ENCODE measurements at regions not wholly inside any gene's neighbourhood (a gene's known extent, or its start where the extent isn't known, plus 50 kb on each side); places are given as distances from the start of the nearest gene placed in this dataset.

- Mint-ChIP-seq H3K4me3 (no peak overlapping the region), H3K27me3 (no peaks in the 10 kb centered on the region), H3K27ac (no peak overlapping the region), H3K9me3 (peaks cover 15% of the 10 kb centered on the region), H3K4me1 (ENCODE audit: low read depth in 2 of 2) (no peaks in the 10 kb centered on the region), H3K36me3 (no peaks in the 10 kb centered on the region)
- no peak for DNase-seq (ENCODE audit: low spot score)
- ATAC-seq = no peak
Measured at GRCh38 chr4:62327612-62328297, 1127.6 kb downstream of the ADGRL3 start.

- Mint-ChIP-seq H3K36me3 (peaks cover 1% of the 10 kb centered on the region), H3K27me3 (no peaks in the 10 kb centered on the region), H3K4me1 (ENCODE audit: low read depth in 2 of 2) (no peaks in the 10 kb centered on the region), H3K9me3 (peaks cover 14% of the 10 kb centered on the region), H3K4me3 (no peak overlapping the region), H3K27ac (no peak overlapping the region)
- ATAC-seq (no peak), DNase-seq (ENCODE audit: low spot score) (no peak)
Measured at GRCh38 chr4:62324215-62324614, 1124.1 kb downstream of the ADGRL3 start.

- DNase-seq (ENCODE audit: low spot score) = no peak
- H3K27me3 Mint-ChIP-seq = no peaks in the 10 kb centered on the region
- ATAC-seq = no peak
- H3K36me3 Mint-ChIP-seq = peaks cover 13% of the 10 kb centered on the region
- H3K27ac Mint-ChIP-seq = no peak overlapping the region
- H3K4me1 Mint-ChIP-seq (ENCODE audit: low read depth in 2 of 2) = no peaks in the 10 kb centered on the region
- peaks cover 16% of the 10 kb centered on the region for H3K9me3 Mint-ChIP-seq
- H3K4me3 Mint-ChIP-seq = no peak overlapping the region
Measured at GRCh38 chr4:62320612-62321011, 1120.5 kb downstream of the ADGRL3 start.

- Mint-ChIP-seq H3K27me3 (no peaks in the 10 kb centered on the region), H3K9me3 (peaks cover 17% of the 10 kb centered on the region), H3K36me3 (peaks cover 11% of the 10 kb centered on the region), H3K4me1 (ENCODE audit: low read depth in 2 of 2) (no peaks in the 10 kb centered on the region), H3K27ac (no peak overlapping the region), H3K4me3 (no peak overlapping the region)
- ATAC-seq (no peak), DNase-seq (ENCODE audit: low spot score) (no peak)
Measured at GRCh38 chr4:62302710-62303109, 1102.6 kb downstream of the ADGRL3 start.

- Mint-ChIP-seq H3K36me3 (peaks cover 11% of the 10 kb centered on the region), H3K4me1 (ENCODE audit: low read depth in 2 of 2) (no peaks in the 10 kb centered on the region), H3K27ac (no peak overlapping the region), H3K9me3 (peaks cover 22% of the 10 kb centered on the region), H3K4me3 (no peak overlapping the region), H3K27me3 (no peaks in the 10 kb centered on the region)
- peak in 1 of 2 donors; percentile 53 for ATAC-seq
- no peak for DNase-seq (ENCODE audit: low spot score)
Measured at GRCh38 chr4:62301500-62301899, 1101.4 kb downstream of the ADGRL3 start.

- no peak for ATAC-seq
Measured at GRCh38 chr4:62293551-62293950, 1093.4 kb downstream of the ADGRL3 start.

GRCh38 chr4:62292911-62293310, 1092.8 kb downstream of the ADGRL3 start:
- Mint-ChIP-seq H3K9me3 (peaks cover 8% of the 10 kb centered on the region), H3K27me3 (no peaks in the 10 kb centered on the region), H3K4me3 (no peak overlapping the region), H3K27ac (no peak overlapping the region), H3K36me3 (no peaks in the 10 kb centered on the region), H3K4me1 (ENCODE audit: low read depth in 2 of 2) (no peaks in the 10 kb centered on the region)
- ATAC-seq = no peak
- DNase-seq (ENCODE audit: low spot score) = no peak

More at GRCh38 chr4:62293551-62293950, 1093.4 kb downstream of the ADGRL3 start:
- Mint-ChIP-seq H3K4me1 (ENCODE audit: low read depth in 2 of 2) (no peaks in the 10 kb centered on the region), H3K36me3 (no peaks in the 10 kb centered on the region), H3K9me3 (peaks cover 8% of the 10 kb centered on the region), H3K27ac (no peak overlapping the region), H3K27me3 (no peaks in the 10 kb centered on the region), H3K4me3 (no peak overlapping the region)
- DNase-seq (ENCODE audit: low spot score) = no peak

- ATAC-seq (no peak), DNase-seq (ENCODE audit: low spot score) (no peak)
- no peaks in the 10 kb centered on the region for H3K36me3 Mint-ChIP-seq
- H3K27ac Mint-ChIP-seq = no peak overlapping the region
- no peaks in the 10 kb centered on the region for H3K4me1 Mint-ChIP-seq (ENCODE audit: low read depth in 2 of 2)
- no peak overlapping the region for H3K4me3 Mint-ChIP-seq
- H3K9me3 Mint-ChIP-seq = peaks cover 3% of the 10 kb centered on the region
- no peaks in the 10 kb centered on the region for H3K27me3 Mint-ChIP-seq
Measured at GRCh38 chr4:62288808-62289541, 1088.8 kb downstream of the ADGRL3 start.

- ATAC-seq (no peak), DNase-seq (ENCODE audit: low spot score) (no peak)
- H3K27me3 Mint-ChIP-seq = no peaks in the 10 kb centered on the region
- H3K27ac Mint-ChIP-seq = no peak overlapping the region
- H3K4me3 Mint-ChIP-seq = no peak overlapping the region
- peaks cover 12% of the 10 kb centered on the region for H3K9me3 Mint-ChIP-seq
- peaks cover 10% of the 10 kb centered on the region for H3K36me3 Mint-ChIP-seq
- no peaks in the 10 kb centered on the region for H3K4me1 Mint-ChIP-seq (ENCODE audit: low read depth in 2 of 2)
Measured at GRCh38 chr4:62285026-62285425, 1084.9 kb downstream of the ADGRL3 start.

- DNase-seq (ENCODE audit: low spot score) (no peak), ATAC-seq (no peak)
- no peaks in the 10 kb centered on the region for H3K27me3 Mint-ChIP-seq
- H3K9me3 Mint-ChIP-seq = peaks cover 14% of the 10 kb centered on the region
- no peaks in the 10 kb centered on the region for H3K4me1 Mint-ChIP-seq (ENCODE audit: low read depth in 2 of 2)
- H3K36me3 Mint-ChIP-seq = peaks cover 15% of the 10 kb centered on the region
- no peak overlapping the region for H3K27ac Mint-ChIP-seq
- H3K4me3 Mint-ChIP-seq = no peak overlapping the region
Measured at GRCh38 chr4:62279689-62280088, 1079.6 kb downstream of the ADGRL3 start.

- Mint-ChIP-seq H3K4me1 (ENCODE audit: low read depth in 2 of 2) (peaks cover 0 to 18% of the 10 kb centered on the region in 2 donors), H3K27ac (no peak overlapping the region), H3K4me3 (no peak overlapping the region), H3K9me3 (peaks cover 2% of the 10 kb centered on the region), H3K27me3 (no peaks in the 10 kb centered on the region), H3K36me3 (peaks cover 19% of the 10 kb centered on the region)
- no peak for DNase-seq (ENCODE audit: low spot score)
- no peak for ATAC-seq
Measured at GRCh38 chr4:62275470-62275869, 1075.3 kb downstream of the ADGRL3 start.

GRCh38 chr4:62274782-62275181, 1074.7 kb downstream of the ADGRL3 start:
- peaks cover 0 to 23% of the 10 kb centered on the region in 2 donors for H3K4me1 Mint-ChIP-seq (ENCODE audit: low read depth in 2 of 2)
- no peak for DNase-seq (ENCODE audit: low spot score)
- no peak overlapping the region for H3K27ac Mint-ChIP-seq

GRCh38 chr4:62271107-62271506, 1071.0 kb downstream of the ADGRL3 start:
- DNase-seq (ENCODE audit: low spot score) (no peak), ATAC-seq (no peak)
- Mint-ChIP-seq H3K36me3 (peaks cover 19% of the 10 kb centered on the region), H3K9me3 (peaks cover 5% of the 10 kb centered on the region), H3K27ac (no peak overlapping the region), H3K4me1 (ENCODE audit: low read depth in 2 of 2) (peaks cover 0 to 23% of the 10 kb centered on the region in 2 donors), H3K27me3 (no peaks in the 10 kb centered on the region), H3K4me3 (no peak overlapping the region)

More at GRCh38 chr4:62274782-62275181, 1074.7 kb downstream of the ADGRL3 start:
- H3K9me3 Mint-ChIP-seq = peaks cover 2% of the 10 kb centered on the region
- no peak overlapping the region for H3K4me3 Mint-ChIP-seq
- H3K27me3 Mint-ChIP-seq = no peaks in the 10 kb centered on the region
- no peak for ATAC-seq
- H3K36me3 Mint-ChIP-seq = peaks cover 19% of the 10 kb centered on the region

- DNase-seq (ENCODE audit: low spot score) = no peak
- peaks cover 4% of the 10 kb centered on the region for H3K9me3 Mint-ChIP-seq
- no peak overlapping the region for H3K4me3 Mint-ChIP-seq
- ATAC-seq = peak in 1 of 2 donors; percentile 51
- peaks cover 0 to 23% of the 10 kb centered on the region in 2 donors for H3K4me1 Mint-ChIP-seq (ENCODE audit: low read depth in 2 of 2)
- no peaks in the 10 kb centered on the region for H3K27me3 Mint-ChIP-seq
- peaks cover 16% of the 10 kb centered on the region for H3K36me3 Mint-ChIP-seq
- H3K27ac Mint-ChIP-seq = no peak overlapping the region
Measured at GRCh38 chr4:62269918-62270317, 1069.8 kb downstream of the ADGRL3 start.
